ENCODE measurements at regions not wholly inside any gene's neighbourhood (a gene's known extent, or its start where the extent isn't known, plus 50 kb on each side); places are given as distances from the start of the nearest gene placed in this dataset.

DNA sequence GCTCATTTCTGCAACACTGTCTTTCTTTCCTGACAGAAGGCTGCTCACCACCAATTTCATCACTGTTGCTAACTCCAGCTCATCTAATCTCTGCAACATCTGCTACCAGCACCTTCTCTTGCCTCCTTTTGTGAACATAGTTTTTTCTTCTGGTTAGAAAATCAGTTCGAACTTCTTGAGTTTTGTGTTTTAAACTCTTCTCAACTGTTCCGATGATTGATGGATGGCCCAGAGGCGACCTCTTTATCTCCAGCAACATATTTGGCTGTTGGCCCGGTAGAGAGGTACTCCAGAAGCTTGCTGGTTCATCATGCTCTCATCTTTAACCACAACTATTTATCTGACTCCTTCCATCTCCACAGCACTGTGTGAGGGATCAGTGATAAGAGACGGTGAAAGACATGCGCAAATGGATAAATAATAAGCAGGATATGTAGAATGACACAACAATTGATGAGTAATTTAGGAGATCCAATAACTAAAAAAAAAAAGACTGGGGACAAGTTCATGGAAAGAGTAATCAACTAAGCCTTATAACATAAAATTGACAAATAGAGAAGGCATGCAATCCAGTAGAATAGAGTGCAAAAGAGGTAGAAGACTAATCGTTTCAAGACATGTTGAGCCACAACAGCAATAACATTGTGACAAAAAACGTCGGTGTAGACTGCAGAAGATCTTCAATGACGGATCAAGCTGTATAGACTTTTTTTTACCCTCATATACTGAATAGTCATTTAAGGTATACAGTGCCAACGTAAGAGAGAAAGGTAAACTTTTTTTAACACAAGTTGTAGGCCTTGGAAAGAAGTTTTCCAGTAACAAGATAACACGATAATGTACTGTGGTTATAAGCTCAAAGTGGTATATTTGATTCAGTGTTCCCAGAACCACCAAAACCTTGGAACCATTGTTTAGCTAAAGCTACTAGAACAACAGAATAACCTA, 152.2 kb downstream of the CRPPA start:
- in situ Hi-C loops (cut with MboI; ENCODE audit: low sequenced_read_pairs) = no loop called here
- no peak overlapping the region for H2BK20ac ChIP-seq (ENCODE audit: low read depth, low read length)
- dilution Hi-C loops (cut with HindIII; ENCODE audit: low sequenced_read_pairs, unreplicated experiment) = no loop called here
- no peak overlapping the region for H3K9ac ChIP-seq (ENCODE audit: low read depth, low read length)
- H2BK15ac ChIP-seq (ENCODE audit: low read depth, low read length) = no peak overlapping the region
- H2BK5ac ChIP-seq (ENCODE audit: low read depth, low read length, poor library complexity, severe bottlenecking) = no peak overlapping the region
- peak; percentile 6; the same call in 1 of the 2 replicates for TF ChIP-seq FOS (IDR thresholded peaks at IDR 0.05; ENCODE audit: low read depth, low read length)
- TF ChIP-seq RFX5 (IDR thresholded peaks at IDR 0.05; ENCODE audit: low read depth, low read length) = no peak
- H3K18ac ChIP-seq (ENCODE audit: low read depth, low read length) = no peak overlapping the region
- H3K4ac ChIP-seq (ENCODE audit: low read depth, low read length) = no peak overlapping the region
- ChIA-PET CTCF (interaction anchor here (0.6 kb wide), 1 partner anchor 879 kb away, joined by 3 read pairs; no protein-coding TSS in a partner anchor), POLR2A (ENCODE audit: unreplicated experiment) (no interaction called here)
- H3K23ac ChIP-seq (ENCODE audit: low read depth, low read length) = no peak overlapping the region
- ATAC-seq (ENCODE audit: low read depth) = peak; percentile 81
- no peak overlapping the region for H4K91ac ChIP-seq (ENCODE audit: insufficient read depth, low read depth, low read length)
- H3K4me2 ChIP-seq (ENCODE audit: low read depth, low read length) = no peak overlapping the region
- H2AK5ac ChIP-seq (ENCODE audit: low read depth, low read length) = no peak overlapping the region
- H2AK9ac ChIP-seq (replicated peaks; ENCODE audit: low read depth, low read length, poor library complexity) = no peak overlapping the region
- no peak overlapping the region for H4K5ac ChIP-seq (ENCODE audit: low read depth, low read length)
- no CpG with 5 or more reads among the region's 12 CpGs for WGBS, 2 experiments (ENCODE audit: extremely low coverage in 2 of 2, insufficient read length in 1 of 2)
- H3K27ac ChIP-seq (ENCODE audit: insufficient read depth, low read length) = no peak overlapping the region
- no peaks in the 10 kb centered on the region for H3K4me1 ChIP-seq (ENCODE audit: control insufficient read depth, insufficient read depth, low read length)
- no peaks in the 10 kb centered on the region for H3K9me1 ChIP-seq (ENCODE audit: insufficient read depth, low read length)
- H3K36me3 ChIP-seq (ENCODE audit: control insufficient read depth, insufficient read depth, low read length) = no peaks in the 10 kb centered on the region
- H3K4me3 ChIP-seq (ENCODE audit: insufficient read depth, low read depth, low read length) = no peak overlapping the region
- H4K8ac ChIP-seq (ENCODE audit: low read depth in 2 of 2, low read length in 2 of 2) = no peak overlapping the region
- intact Hi-C loops (cut with micrococcal nuclease) = no loop called here
- BruUV-seq (replicated peaks) = no TSS peak
- no peaks in the 10 kb centered on the region for H4K20me1 ChIP-seq (ENCODE audit: insufficient read depth, low read length)
- H2BK120ac ChIP-seq (ENCODE audit: low read depth, low read length) = no peak overlapping the region
- no peaks in the 10 kb centered on the region for H3K27me3 ChIP-seq (ENCODE audit: control insufficient read depth, insufficient read depth, low read length)
- H3K9me3 ChIP-seq (ENCODE audit: control insufficient read depth, insufficient read depth, low read length) = no peaks in the 10 kb centered on the region
- no peak overlapping the region for H3K56ac ChIP-seq (ENCODE audit: extremely low read depth, insufficient read depth, low read length)
- DNase-seq = peak; percentile 83
- no peaks in the 10 kb centered on the region for H3K79me1 ChIP-seq (ENCODE audit: low read depth in 1 of 2, low read length in 2 of 2)
- H3K14ac ChIP-seq (replicated peaks; ENCODE audit: low read depth, low read length) = no peak overlapping the region
- H2AFZ ChIP-seq (replicated peaks; ENCODE audit: low read length, poor library complexity) = no peak overlapping the region
